Esophagus (tissue), 2 donors: ENCODE measurements at regions not wholly inside any gene's neighbourhood (a gene's known extent, or its start where the extent isn't known, plus 50 kb on each side); places are given as distances from the start of the nearest gene placed in this dataset.
"Not testable (repeated sequence)": the region's sequence is repeated elsewhere in the genome, so short reads cannot be mapped to it uniquely, and the experiment has no call there.

Source experiments
- H3K27ac ChIP-seq, 2 donors: one replicate each; pipeline ENCODE4 v1.5.1; 2013; ENCODE audit warnings: low read depth in 2 of 2, mild to moderate bottlenecking in 2 of 2, inconsistent platforms in 1 of 2, low read length in 1 of 2, moderate library complexity in 1 of 2
- H3K27me3 ChIP-seq, 2 donors: one replicate each; pipeline ENCODE4 v1.6.1; 2013; ENCODE audit warnings: low read length in 2 of 2, control low read depth in 1 of 2, mild to moderate bottlenecking in 1 of 2; ENCODE audit not compliant: insufficient read depth in 2 of 2, control insufficient read depth in 1 of 2
- H3K36me3 ChIP-seq, 2 donors: one replicate each; pipeline ENCODE4 v1.6.1; 2013; ENCODE audit warnings: low read length in 1 of 2; ENCODE audit not compliant: control insufficient read depth in 2 of 2, insufficient read depth in 2 of 2
- H3K4me1 ChIP-seq, 2 donors: one replicate each; pipeline ENCODE4 v1.6.1; 2013; ENCODE audit warnings: low read length in 1 of 2; ENCODE audit not compliant: control insufficient read depth in 2 of 2, insufficient read depth in 2 of 2
- H3K4me3 ChIP-seq, 2 donors: one replicate each; pipeline ENCODE4 v1.5.1; 2013; ENCODE audit warnings: low read length in 2 of 2, mild to moderate bottlenecking in 2 of 2, low read depth in 1 of 2, moderate library complexity in 1 of 2
- H3K9me3 ChIP-seq, 2 donors: one replicate each; pipeline ENCODE4 v1.6.1; 2013; ENCODE audit warnings: mild to moderate bottlenecking in 2 of 2, low read depth in 1 of 2, low read length in 1 of 2, moderate library complexity in 1 of 2; ENCODE audit not compliant: control insufficient read depth in 2 of 2, insufficient read depth in 1 of 2
- WGBS, 2 donors: extraction: QIAGEN DNeasy Blood & Tissue Kit; methylation state at CpG; one replicate each; pipeline ENCODE4 v1.1.7; 2013; 5-methylcytosine and 5-hydroxymethylcytosine counted together
- donor health status: healthy with polysubstance abuse.
- donor health status: Bipolar disorder and iron deficiency.

DNA sequence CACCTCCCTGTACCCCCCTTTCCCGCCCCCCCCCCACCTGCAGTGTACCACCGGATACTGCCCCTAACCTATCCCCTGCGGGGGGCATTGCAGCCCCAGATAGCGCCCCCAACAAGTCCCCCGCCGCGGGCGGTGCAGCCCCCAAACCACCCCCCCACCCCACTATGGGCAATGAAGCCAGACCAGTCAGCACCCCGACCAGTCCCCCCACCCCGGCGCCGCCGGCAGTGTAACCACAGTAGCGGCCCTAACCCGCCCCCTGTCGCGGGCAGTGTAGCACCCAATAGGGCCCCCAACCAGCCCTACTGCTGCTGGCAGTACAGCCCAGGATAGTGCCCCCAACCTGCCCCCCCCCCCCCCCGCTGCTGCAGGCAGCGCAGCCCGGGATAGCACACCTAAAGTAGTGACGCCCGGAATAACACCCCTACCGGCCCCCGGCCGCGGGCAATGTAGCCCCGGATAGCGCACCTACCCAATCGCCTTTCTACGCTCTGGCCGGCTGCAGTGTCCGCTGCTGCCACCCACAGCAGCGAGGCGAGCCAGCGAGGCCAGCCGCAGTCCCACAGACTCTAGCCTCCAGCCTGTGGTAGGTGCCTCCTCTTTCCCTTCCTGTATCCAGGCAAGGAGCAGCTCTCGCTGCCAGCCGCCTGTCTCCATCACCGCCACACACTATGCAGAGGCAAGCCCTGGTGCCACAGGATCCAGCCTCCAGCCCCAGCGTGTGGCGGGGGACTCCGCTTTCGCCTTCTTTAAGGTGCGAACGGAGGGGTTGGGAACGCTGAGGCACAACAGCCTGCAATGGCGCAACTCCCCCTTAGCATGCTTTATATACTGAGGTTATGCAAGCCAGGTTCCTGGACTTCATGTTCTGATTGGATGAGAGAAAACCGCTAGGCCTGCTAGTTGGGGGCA is 229.3 kb downstream of the LIPI start:
- not testable (repeated sequence) for H3K9me3 ChIP-seq, H3K27ac ChIP-seq, H3K4me1 ChIP-seq, H3K4me3 ChIP-seq, H3K27me3 ChIP-seq, H3K36me3 ChIP-seq
- 80 to 96% methylated on average over 28 to 47 of the region's 48 CpGs for WGBS, 2 donors

DNA sequence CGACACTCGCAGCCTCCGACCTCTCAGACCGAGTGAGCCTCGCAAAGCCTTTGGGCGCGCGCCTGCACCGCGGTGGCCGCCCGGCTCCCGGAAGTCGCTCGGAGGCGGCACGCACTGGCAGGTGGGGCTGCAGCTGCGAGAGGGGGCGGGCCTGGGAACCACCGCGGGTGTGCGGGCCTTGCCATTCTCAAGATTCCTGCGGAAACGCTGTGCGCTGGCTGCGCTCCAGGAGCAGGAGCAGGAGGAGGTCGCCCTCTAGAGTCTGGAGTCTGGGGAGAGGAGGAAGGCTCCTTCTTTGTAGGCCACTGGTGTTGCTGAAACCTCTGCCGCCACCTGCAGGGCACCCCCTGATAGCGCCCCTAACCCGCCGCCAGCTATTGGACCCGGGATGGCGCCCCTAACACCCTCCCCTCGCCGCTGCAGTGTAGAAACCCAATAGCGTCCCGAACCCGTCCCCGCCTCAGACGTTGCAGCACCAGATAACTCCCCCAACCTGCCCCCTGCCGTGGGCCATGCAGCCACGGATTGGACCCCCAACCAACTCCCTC is 230.6 kb downstream of the LIPI start:
- 13 to 78% methylated on average over 37 to 39 of the region's 42 CpGs for WGBS, 2 donors
- not testable (repeated sequence) for H3K27me3 ChIP-seq, H3K36me3 ChIP-seq, H3K4me1 ChIP-seq, H3K9me3 ChIP-seq
- Histone ChIP-seq H3K27ac (peak overlapping the region in 1 of 2 donors; percentile 78), H3K4me3 (peak overlapping the region in 1 of 2 donors; percentile 67)

DNA sequence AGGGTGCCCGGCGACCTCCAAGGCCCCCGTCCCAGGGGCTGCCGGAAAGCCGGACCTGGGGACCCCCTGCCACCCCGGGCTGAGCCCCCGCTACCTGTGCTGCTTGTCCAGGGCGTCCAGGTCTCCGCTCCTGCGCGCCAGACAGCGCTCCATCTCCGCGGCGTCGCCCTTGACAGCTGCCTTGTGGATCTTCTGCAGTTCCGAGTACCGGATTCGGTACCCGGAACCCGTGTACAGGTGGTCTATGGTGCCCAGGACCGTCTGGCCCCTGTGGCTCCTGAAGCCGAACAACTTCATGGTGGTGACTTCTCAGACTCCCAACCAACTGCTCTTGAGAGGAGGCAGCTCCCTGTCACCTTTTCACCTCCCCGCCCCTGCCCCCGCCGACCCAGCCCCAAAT is 231.1 kb downstream of the LIPI start:
- Histone ChIP-seq H3K27ac (peak overlapping the region in 1 of 2 donors; percentile 78), H3K4me3 (peak overlapping the region in 1 of 2 donors; percentile 67)
- not testable (repeated sequence) for H3K36me3 ChIP-seq, H3K9me3 ChIP-seq, H3K4me1 ChIP-seq, H3K27me3 ChIP-seq
- 29 to 85% methylated on average over 25 to 26 of the region's 26 CpGs for WGBS, 2 donors

DNA sequence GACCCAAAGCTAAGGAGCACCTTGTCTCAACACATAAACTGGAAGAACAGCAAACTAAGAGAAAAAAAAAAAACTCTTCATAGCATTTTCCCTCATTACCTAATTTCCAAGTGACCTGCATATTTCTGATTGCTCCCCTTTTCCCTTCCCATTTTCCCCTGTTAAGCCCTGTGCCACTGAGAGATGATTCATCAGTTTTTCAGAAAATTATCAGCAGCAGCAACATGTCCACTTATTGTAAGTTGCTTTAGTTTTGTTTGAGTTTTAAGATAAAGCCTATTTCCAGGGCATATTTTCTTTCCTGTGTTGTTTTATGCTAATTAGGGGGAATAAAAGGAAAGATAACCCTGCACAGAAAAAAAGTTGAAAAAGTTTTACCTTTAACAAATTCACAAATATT is 236.2 kb downstream of the LIPI start:
- not testable (repeated sequence) for H3K27me3 ChIP-seq, H3K4me3 ChIP-seq, H3K27ac ChIP-seq, H3K9me3 ChIP-seq, H3K36me3 ChIP-seq, H3K4me1 ChIP-seq

DNA sequence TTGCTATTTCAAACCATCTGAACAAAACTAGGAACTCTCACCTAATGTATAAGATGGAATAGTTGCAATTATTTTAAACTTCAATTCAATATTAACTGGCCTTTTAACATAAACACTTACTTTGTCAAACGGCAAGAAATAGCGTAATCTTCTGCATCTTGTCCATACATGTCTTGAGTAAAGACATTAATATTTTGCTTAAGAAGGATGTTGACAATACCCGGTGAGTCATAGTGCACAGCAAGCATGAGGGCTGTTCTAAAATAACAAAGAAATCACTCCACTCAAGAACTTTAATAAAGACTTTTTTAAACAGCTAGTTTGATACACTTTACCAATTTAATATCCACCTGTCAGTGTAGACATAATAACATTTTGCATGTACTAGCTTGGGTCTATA is 240.9 kb downstream of the LIPI start:
- peak overlapping the region in 1 of 2 donors; percentile 47 for H3K27ac ChIP-seq
- H3K4me3 ChIP-seq, H3K9me3 ChIP-seq, H3K27me3 ChIP-seq, H3K4me1 ChIP-seq, H3K36me3 ChIP-seq: not testable (repeated sequence)
- WGBS, 2 donors = 44 to 68% methylated on average over 3 of the region's 3 CpGs

DNA sequence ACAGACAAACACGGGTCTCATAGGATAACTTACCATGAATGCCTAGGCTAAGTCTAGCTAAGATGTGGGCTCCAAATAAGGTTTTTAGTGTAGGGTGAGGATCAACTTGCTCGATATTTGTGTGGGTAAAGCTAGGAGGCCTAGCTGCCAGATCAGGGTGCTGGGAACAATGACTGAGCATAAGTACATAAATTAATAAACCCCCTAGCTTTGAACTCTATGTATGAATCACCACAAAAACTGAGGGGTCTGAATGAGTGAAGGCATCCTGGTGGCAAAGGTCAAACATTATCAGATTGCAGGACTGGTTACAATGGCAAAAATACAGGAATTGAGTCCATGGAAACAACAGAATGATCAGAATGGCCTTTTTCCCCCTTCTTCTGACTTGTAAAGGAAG is 241.8 kb downstream of the LIPI start:
- H3K4me3 ChIP-seq, H3K9me3 ChIP-seq, H3K4me1 ChIP-seq, H3K36me3 ChIP-seq, H3K27me3 ChIP-seq: not testable (repeated sequence)
- WGBS, 2 donors = 77 to 78% methylated on average over 2 of the region's 2 CpGs
- peak overlapping the region in 1 of 2 donors; percentile 8 for H3K27ac ChIP-seq

DNA sequence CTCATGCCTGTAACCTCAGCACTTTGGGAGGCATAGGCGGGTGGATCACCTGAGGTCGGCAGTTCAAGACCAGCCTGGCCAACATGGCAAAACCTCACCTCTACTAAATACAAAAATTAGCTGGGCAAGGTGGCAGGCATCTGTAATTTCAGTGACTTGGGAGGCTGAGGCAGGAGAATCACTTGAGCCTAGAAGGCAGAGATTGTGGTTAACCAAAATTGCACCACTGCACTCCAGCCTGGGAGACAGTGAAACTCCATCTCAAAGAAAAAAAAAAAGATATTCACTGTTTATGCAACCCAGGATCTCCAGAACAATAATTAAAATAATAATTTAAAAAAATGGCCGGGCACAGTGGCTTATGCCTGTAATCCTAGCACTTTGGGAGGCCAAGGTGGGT is 247.5 kb downstream of the LIPI start:
- 76 to 87% methylated on average over 3 of the region's 3 CpGs for WGBS, 2 donors

DNA sequence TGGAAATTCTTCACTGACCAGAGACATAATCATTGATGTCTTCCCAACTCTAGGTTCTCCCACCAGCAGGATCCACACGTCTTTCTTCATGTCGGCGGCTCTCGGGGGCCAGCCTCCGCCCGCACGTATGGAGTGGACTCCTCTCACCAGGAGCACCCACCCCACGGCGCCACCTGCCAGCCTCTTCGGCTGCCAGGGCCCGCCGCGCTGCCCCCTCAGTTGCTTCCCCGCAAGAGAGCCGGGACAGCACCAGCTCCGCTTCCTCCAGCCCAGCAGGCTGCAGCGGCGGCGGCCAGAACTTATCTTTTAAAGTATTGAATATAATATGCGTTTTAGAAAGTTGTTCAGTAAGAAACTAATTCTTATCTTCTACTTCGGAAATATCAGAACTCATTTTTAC is 273.5 kb downstream of the LIPI start:
- Histone ChIP-seq H3K27me3 (no peaks in the 10 kb centered on the region), H3K9me3 (peaks cover 0 to 5% of the 10 kb centered on the region in 2 donors), H3K27ac (no peak overlapping the region), H3K4me3 (no peak overlapping the region), H3K36me3 (peaks cover 0 to 12% of the 10 kb centered on the region in 2 donors), H3K4me1 (no peaks in the 10 kb centered on the region)
- 94 to 95% methylated on average over 21 of the region's 21 CpGs for WGBS, 2 donors

More for the DNA sequence above, 247.5 kb downstream of the LIPI start:
- H3K27ac ChIP-seq, H3K9me3 ChIP-seq, H3K36me3 ChIP-seq, H3K27me3 ChIP-seq, H3K4me3 ChIP-seq, H3K4me1 ChIP-seq: not testable (repeated sequence)

DNA sequence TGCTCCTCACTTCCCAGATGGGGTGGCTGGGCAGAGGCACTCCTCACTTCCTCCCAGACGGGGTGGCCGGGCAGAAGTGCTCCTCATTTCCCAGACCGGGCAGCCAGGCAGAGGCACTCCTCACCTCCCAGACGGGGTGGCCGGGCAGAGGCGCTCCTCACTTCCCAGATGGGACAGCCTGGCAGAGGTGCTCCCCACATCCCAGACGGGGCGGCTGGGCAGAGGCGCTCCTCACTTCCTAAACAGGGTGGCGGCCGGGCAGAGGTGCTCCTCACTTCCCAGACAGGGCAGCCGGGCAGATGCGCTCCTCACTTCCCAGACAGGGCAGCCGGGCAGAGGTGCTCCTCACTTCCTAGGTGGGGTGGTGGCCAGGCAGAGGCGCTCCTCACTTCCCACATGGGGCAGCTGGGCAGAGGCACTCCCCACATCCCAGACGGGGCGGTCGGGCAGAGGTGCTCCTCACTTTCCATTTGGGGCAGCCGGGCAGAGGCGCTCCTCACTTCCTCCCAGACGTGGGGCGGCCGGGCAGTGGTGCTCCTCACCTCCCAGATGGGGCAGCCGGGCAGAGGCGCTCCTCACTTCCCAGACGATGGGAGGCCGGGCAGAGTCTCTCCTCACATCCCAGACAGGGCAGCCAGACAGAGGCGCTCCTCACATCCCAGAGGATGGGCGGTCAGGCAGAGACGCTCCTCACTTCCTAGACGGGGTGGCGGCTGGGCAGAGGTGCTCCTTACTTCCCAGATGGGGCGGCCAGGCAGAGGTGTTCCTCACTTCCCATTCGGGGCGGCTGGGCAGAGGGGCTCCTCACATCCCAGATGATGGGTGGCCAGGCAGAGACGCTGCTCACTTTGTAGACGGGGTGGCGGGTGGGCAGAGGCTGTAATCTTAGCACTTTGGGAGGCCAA is 274.5 kb downstream of the LIPI start:
- not testable (repeated sequence) for H3K9me3 ChIP-seq, H3K27ac ChIP-seq, H3K4me1 ChIP-seq, H3K4me3 ChIP-seq, H3K27me3 ChIP-seq
- H3K36me3 ChIP-seq = peaks cover 0 to 12% of the 10 kb centered on the region in 2 donors
- WGBS, 2 donors = 94 to 97% methylated on average over 38 of the region's 38 CpGs
